ENCODE measurements at regions not wholly inside any gene's neighbourhood (a gene's known extent, or its start where the extent isn't known, plus 50 kb on each side); places are given as distances from the start of the nearest gene placed in this dataset.

DNA sequence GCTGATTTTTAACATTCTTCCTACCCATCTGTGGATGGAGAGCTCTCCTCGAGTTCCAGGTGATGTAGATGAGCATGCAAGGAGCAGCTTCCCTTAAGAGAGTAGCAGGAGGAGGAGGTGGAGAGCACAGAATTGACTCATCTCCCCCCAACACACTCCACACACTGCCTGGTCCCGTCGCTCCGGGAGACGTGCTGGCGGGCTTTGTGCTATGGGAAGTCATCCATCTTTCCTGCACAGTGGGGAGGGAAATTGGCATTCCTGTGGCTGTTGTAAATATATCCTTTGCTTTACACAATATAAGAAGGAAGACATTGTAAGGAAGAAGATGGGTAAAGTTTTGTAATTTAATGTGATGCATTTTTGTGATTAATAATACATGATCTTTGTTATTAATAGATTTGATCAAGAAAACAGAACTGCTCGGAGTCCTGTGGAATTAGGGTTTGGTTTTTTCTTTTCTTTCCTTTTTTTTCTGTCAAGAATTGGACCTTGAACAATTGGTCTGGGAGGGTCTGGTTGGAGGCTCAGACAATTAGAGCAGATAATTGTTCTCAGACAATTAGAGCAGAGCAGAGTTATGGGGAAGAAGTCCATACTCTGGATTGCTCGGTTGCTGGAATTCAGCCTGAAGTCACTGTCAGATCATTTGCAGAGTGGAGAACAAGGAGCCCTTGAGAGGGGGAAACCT is 297.8 kb downstream of the GADD45G start:
- ChIA-PET CTCF (interaction anchor here (0.6 kb wide), 1 partner anchor 25 kb away, joined by 4 read pairs; no protein-coding TSS in a partner anchor), POLR2A (no interaction called here)
- TF ChIP-seq ZFP3 (tag by site-specific recombination; IDR thresholded peaks at IDR 0.05; ENCODE audit: low read depth) (no peak), ZNF221 (tag by site-specific recombination; IDR thresholded peaks at IDR 0.05; ENCODE audit: borderline replicate concordance) (no peak), KLF10 (tag by site-specific recombination; IDR thresholded peaks at IDR 0.05) (no peak), ZNF423 (tag by site-specific recombination; IDR thresholded peaks at IDR 0.05) (no peak), ZNF473 (tag by site-specific recombination; IDR thresholded peaks at IDR 0.05) (no peak), ZNF624 (tag by site-specific recombination; IDR thresholded peaks at IDR 0.05) (no peak), YY2 (tag by site-specific recombination; IDR thresholded peaks at IDR 0.05) (no peak)
- TF ChIP-seq, protein P1, sequence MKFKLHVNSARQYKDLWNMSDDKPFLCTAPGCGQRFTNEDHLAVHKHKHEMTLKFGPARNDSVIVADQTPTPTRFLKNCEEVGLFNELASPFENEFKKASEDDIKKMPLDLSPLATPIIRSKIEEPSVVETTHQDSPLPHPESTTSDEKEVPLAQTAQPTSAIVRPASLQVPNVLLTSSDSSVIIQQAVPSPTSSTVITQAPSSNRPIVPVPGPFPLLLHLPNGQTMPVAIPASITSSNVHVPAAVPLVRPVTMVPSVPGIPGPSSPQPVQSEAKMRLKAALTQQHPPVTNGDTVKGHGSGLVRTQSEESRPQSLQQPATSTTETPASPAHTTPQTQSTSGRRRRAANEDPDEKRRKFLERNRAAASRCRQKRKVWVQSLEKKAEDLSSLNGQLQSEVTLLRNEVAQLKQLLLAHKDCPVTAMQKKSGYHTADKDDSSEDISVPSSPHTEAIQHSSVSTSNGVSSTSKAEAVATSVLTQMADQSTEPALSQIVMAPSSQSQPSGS (tag by site-specific recombination; IDR thresholded peaks at IDR 0.05; ENCODE audit: low read depth) = no peak
- Histone ChIP-seq H3K27ac (ENCODE audit: extremely low read depth, low read depth, low read length) (no peak overlapping the region), H3K4me3 (ENCODE audit: low read depth, low read length) (no peak overlapping the region), H3K9me3 (ENCODE audit: control insufficient read depth, insufficient read depth, low read depth, low read length) (no peaks in the 10 kb centered on the region), H3K36me3 (ENCODE audit: control insufficient read depth in 2 of 2, insufficient read depth in 1 of 2, low read length in 2 of 2) (no peaks in the 10 kb centered on the region), H3K4me1 (ENCODE audit: control insufficient read depth, insufficient read depth, low read length) (no peaks in the 10 kb centered on the region)

DNA sequence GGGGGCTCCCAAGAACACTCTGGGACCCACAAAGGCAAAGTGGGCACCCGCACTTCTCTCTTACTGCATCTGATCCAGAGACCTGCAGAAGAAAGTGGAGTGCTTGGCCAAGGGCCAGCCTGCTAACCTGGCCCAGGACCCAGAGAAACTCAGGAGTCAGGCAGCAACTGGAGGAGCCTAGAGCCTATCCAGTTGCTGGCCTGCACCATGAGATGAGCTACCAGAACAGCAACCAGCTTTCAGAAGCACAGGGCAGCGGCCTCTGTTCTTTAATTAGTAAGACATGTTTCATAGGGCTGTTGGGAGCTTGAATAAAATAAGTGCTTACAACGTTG is 298.3 kb downstream of the GADD45G start:
- TF ChIP-seq ZNF121 (tag by site-specific recombination; IDR thresholded peaks at IDR 0.05) (no peak), ZNF423 (tag by site-specific recombination; IDR thresholded peaks at IDR 0.05) (no peak), ZFP3 (tag by site-specific recombination; IDR thresholded peaks at IDR 0.05; ENCODE audit: low read depth) (no peak), ZNF629 (tag by site-specific recombination; IDR thresholded peaks at IDR 0.05) (no peak), ZNF747 (tag by site-specific recombination; IDR thresholded peaks at IDR 0.05) (no peak), ZNF707 (tag by site-specific recombination; IDR thresholded peaks at IDR 0.05) (no peak), ZNF621 (tag by site-specific recombination; IDR thresholded peaks at IDR 0.05) (no peak)
- TF ChIP-seq, protein P2, sequence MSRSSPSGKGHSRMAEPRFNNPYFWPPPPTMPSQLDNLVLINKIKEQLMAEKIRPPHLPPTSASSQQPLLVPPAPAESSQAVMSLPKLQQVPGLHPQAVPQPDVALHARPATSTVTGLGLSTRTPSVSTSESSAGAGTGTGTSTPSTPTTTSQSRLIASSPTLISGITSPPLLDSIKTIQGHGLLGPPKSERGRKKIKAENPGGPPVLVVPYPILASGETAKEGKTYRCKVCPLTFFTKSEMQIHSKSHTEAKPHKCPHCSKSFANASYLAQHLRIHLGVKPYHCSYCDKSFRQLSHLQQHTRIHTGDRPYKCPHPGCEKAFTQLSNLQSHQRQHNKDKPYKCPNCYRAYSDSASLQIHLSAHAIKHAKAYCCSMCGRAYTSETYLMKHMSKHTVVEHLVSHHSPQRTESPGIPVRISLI (tag by site-specific recombination; IDR thresholded peaks at IDR 0.05) = no peak
- TF ChIP-seq, protein P3, sequence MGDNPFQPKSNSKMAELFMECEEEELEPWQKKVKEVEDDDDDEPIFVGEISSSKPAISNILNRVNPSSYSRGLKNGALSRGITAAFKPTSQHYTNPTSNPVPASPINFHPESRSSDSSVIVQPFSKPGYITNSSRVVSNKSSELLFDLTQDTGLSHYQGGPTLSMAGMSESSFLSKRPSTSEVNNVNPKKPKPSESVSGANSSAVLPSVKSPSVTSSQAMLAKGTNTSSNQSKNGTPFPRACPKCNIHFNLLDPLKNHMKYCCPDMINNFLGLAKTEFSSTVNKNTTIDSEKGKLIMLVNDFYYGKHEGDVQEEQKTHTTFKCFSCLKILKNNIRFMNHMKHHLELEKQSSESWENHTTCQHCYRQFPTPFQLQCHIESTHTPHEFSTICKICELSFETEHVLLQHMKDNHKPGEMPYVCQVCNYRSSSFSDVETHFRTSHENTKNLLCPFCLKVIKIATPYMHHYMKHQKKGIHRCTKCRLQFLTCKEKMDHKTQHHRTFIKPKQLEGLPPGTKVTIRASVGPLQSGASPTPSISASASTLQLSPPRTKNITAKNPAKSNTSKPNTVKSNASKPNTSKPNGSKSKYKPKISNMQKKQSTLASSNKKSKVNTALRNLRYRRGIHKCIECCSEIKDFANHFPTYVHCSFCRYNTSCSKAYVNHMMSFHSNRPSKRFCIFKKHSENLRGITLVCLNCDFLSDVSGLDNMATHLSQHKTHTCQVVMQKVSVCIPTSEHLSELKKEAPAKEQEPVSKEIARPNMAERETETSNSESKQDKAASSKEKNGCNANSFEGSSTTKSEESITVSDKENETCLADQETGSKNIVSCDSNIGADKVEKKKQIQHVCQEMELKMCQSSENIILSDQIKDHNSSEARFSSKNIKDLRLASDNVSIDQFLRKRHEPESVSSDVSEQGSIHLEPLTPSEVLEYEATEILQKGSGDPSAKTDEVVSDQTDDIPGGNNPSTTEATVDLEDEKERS (tag by site-specific recombination; IDR thresholded peaks at IDR 0.05) = no peak
- Histone ChIP-seq H3K9me3 (ENCODE audit: control insufficient read depth, insufficient read depth, low read depth, low read length) (no peaks in the 10 kb centered on the region), H3K4me3 (ENCODE audit: low read depth, low read length) (no peak overlapping the region), H3K36me3 (ENCODE audit: control insufficient read depth in 2 of 2, insufficient read depth in 1 of 2, low read length in 2 of 2) (no peaks in the 10 kb centered on the region), H3K4me1 (ENCODE audit: control insufficient read depth, insufficient read depth, low read length) (no peaks in the 10 kb centered on the region), H3K27ac (ENCODE audit: extremely low read depth, low read depth, low read length) (no peak overlapping the region)
- ChIA-PET CTCF (no interaction called here), POLR2A (no interaction called here)

DNA sequence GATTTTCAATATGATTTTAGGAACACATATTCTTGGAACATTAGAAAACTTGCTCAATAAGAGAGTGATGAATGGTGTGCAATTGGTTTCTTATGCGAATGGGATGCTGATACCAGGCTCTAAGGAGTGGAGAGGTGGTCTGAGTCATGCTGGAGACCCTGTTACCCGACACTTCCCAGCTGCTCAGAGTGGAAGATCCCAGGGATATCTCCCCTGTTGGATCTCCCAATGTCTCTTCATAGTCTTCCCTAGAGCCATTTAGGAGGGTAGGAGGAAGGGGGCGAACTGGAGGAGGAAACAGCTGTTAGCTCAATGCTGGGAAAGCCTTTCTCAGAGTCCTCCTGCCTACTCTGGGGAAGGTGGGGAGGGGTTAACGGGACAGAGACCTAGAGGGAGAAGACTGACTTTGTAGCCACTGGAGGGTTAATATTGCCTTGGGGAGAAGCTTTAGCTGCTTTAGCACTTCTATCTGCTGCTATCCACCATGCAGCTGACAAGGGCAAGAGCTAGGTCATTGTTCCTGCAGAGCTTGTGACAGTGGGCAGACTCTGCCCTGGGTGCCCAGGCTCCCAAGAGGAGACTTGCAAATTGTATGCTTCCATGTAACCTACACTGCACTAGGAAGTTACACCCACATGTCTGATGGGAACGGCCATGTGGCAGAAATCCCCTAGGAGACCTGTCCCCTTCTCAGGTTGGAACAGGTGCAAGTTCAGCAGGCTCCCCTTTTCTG is 301.0 kb downstream of the GADD45G start:
- CTCF ChIA-PET = interaction anchor here (1.3 kb wide), 1 partner anchor 13 kb away, joined by 3 read pairs; no protein-coding TSS in a partner anchor
- no peaks in the 10 kb centered on the region for H3K4me1 ChIP-seq (ENCODE audit: control insufficient read depth, insufficient read depth, low read length)
- no peak overlapping the region for H3K4me3 ChIP-seq (ENCODE audit: low read depth, low read length)
- H3K36me3 ChIP-seq (ENCODE audit: control insufficient read depth in 2 of 2, insufficient read depth in 1 of 2, low read length in 2 of 2) = no peaks in the 10 kb centered on the region
- POLR2A ChIA-PET = no interaction called here
- H3K9me3 ChIP-seq (ENCODE audit: control insufficient read depth, insufficient read depth, low read depth, low read length) = no peaks in the 10 kb centered on the region
- H3K27ac ChIP-seq (ENCODE audit: extremely low read depth, low read depth, low read length) = no peak overlapping the region
- no peak for TF ChIP-seq ZXDB (tag by site-specific recombination; IDR thresholded peaks at IDR 0.05)
- no peak for TF ChIP-seq ZNF621 (tag by site-specific recombination; IDR thresholded peaks at IDR 0.05)
- TF ChIP-seq ZNF175 (tag by site-specific recombination; IDR thresholded peaks at IDR 0.05) = no peak
- TF ChIP-seq, protein P4, sequence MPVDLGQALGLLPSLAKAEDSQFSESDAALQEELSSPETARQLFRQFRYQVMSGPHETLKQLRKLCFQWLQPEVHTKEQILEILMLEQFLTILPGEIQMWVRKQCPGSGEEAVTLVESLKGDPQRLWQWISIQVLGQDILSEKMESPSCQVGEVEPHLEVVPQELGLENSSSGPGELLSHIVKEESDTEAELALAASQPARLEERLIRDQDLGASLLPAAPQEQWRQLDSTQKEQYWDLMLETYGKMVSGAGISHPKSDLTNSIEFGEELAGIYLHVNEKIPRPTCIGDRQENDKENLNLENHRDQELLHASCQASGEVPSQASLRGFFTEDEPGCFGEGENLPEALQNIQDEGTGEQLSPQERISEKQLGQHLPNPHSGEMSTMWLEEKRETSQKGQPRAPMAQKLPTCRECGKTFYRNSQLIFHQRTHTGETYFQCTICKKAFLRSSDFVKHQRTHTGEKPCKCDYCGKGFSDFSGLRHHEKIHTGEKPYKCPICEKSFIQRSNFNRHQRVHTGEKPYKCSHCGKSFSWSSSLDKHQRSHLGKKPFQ (tag by site-specific recombination; IDR thresholded peaks at IDR 0.05) = no peak
- TF ChIP-seq ZSCAN16 (tag by site-specific recombination; IDR thresholded peaks at IDR 0.05) = no peak
- no peak for TF ChIP-seq ZNF830 (tag by site-specific recombination; IDR thresholded peaks at IDR 0.05; ENCODE audit: low read depth)
